H1 (cell line): ENCODE measurements at regions not wholly inside any gene's neighbourhood (a gene's known extent, or its start where the extent isn't known, plus 50 kb on each side); places are given as distances from the start of the nearest gene placed in this dataset.

Experiments
- CTCF ChIA-PET: fragments of 300-600 bp; sonication (Branson Sonifier 250); formaldehyde crosslinking; loops from one replicate; lab custom pipeline; 2021; ENCODE audit not compliant: partially characterized antibody; lab: Charles Lee
- POLR2A ChIA-PET: fragments of 300-600 bp; sonication (Branson Sonifier 250); formaldehyde crosslinking; loops from one replicate; lab custom pipeline; 2021; ENCODE audit warnings: inconsistent platforms; ENCODE audit not compliant: partially characterized antibody; lab: Charles Lee
- DNase-seq, 2 experiments: peaks; one replicate each; pipeline versions ENCODE4 v3.0.0 to v3.0.0-alpha.2; 2010 to 2022; ENCODE audit warnings: low spot score in 2 of 2, low read depth in 1 of 2, mixed read lengths in 1 of 2
- FAIRE-seq: peaks from 2 replicates; lab custom pipeline; 2011; peaks lifted over from hg19 to GRCh38; lab: Jason Lieb, UNC
- H2AFZ ChIP-seq: 2 replicates; pipeline ENCODE4 v1.8.1; 2012; ENCODE audit warnings: low read length, inconsistent platforms
- H2AK5ac ChIP-seq: 2 replicates; pipeline ENCODE4 v1.6.1; 2013; ENCODE audit warnings: low read depth, low read length
- H2BK120ac ChIP-seq: replicated peaks from 2 replicates; pipeline ENCODE3; 2013; ENCODE audit warnings: low read depth, low read length, inconsistent platforms
- H2BK12ac ChIP-seq: 2 replicates; pipeline ENCODE4 v1.6.1; 2013; ENCODE audit warnings: low read depth, low read length
- H2BK15ac ChIP-seq: 2 replicates; pipeline ENCODE4 v1.6.1; 2013; ENCODE audit warnings: low read length
- H2BK20ac ChIP-seq: 2 replicates; pipeline ENCODE4 v1.6.1; 2013; ENCODE audit warnings: low read length
- H2BK5ac ChIP-seq: 2 replicates; pipeline ENCODE4 v1.6.1; 2013; ENCODE audit warnings: low read depth, low read length
- H3K14ac ChIP-seq: 2 replicates; pipeline ENCODE4 v1.6.1; 2013; ENCODE audit warnings: inconsistent platforms; ENCODE audit not compliant: insufficient read length
- H3K18ac ChIP-seq: 2 replicates; pipeline ENCODE4 v1.6.1; 2013; ENCODE audit warnings: low read length; ENCODE audit errors: extremely low read depth
- H3K23ac ChIP-seq: 2 replicates; pipeline ENCODE4 v1.6.1; 2013; ENCODE audit warnings: inconsistent platforms; ENCODE audit not compliant: insufficient read length
- H3K23me2 ChIP-seq: 2 replicates; pipeline ENCODE4 v1.6.1; 2013; ENCODE audit warnings: low read depth, low read length
- H3K27ac ChIP-seq: 2 replicates; pipeline ENCODE4 v1.6.1; 2011; ENCODE audit warnings: low read depth, low read length, inconsistent platforms
- H3K27me3 ChIP-seq, 4 experiments: replicated peaks in 1 of 4; 1 replicate in 1 of 4; 2 replicates in 3 of 4; pipeline versions ENCODE4 v1.6.1 to v1.8.1; 2011 to 2013; ENCODE audit warnings: low read length in 3 of 4, mild to moderate bottlenecking in 3 of 4, inconsistent platforms in 2 of 4, mixed read lengths in 2 of 4, moderate library complexity in 1 of 4; ENCODE audit not compliant: control insufficient read depth in 3 of 4, insufficient read depth in 3 of 4; ENCODE audit errors: extremely low read depth in 1 of 4
- H3K36me3 ChIP-seq, 4 experiments: 2 replicates each; pipeline versions ENCODE4 v1.6.1 to v1.8.1; 2011 to 2013; ENCODE audit warnings: mild to moderate bottlenecking in 4 of 4, low read length in 3 of 4, moderate library complexity in 2 of 4, control low read depth in 1 of 4, inconsistent platforms in 1 of 4; ENCODE audit not compliant: insufficient read depth in 4 of 4, control insufficient read depth in 2 of 4
- H3K4ac ChIP-seq: replicated peaks from 2 replicates; pipeline ENCODE3; 2013; ENCODE audit warnings: low read length, low read depth, mixed read lengths, inconsistent platforms; ENCODE audit not compliant: insufficient read length
- H3K4me1 ChIP-seq, 4 experiments: replicated peaks in 1 of 4; 1 replicate in 1 of 4; 2 replicates in 3 of 4; pipeline versions ENCODE4 v1.6.1 to v1.8.1; 2011 to 2013; ENCODE audit warnings: low read length in 3 of 4, inconsistent platforms in 2 of 4, mixed read lengths in 1 of 4; ENCODE audit not compliant: insufficient read depth in 4 of 4, control insufficient read depth in 3 of 4
- H3K4me2 ChIP-seq, 2 experiments: 2 replicates each; pipeline versions ENCODE4 v1.6.1 to v1.8.1; 2011 to 2013; ENCODE audit warnings: low read depth in 2 of 2, low read length in 2 of 2, control low read depth in 1 of 2, inconsistent platforms in 1 of 2, mild to moderate bottlenecking in 1 of 2; ENCODE audit not compliant: insufficient read depth in 1 of 2
- H3K4me3 ChIP-seq, 4 experiments: fragments of 200-600, 300-600 bp in 1 of 4; sonication (generic), shearing (Covaris generic), sonication (Bioruptor Twin) in 1 of 4; 2 replicates each; pipeline versions ENCODE4 v1.5.1 to v1.8.1; 2011 to 2016; ENCODE audit warnings: low read length in 4 of 4, low read depth in 3 of 4, control low read depth in 2 of 4, inconsistent platforms in 2 of 4, mild to moderate bottlenecking in 2 of 4, mixed read lengths in 1 of 4, moderate library complexity in 1 of 4; ENCODE audit not compliant: insufficient read depth in 2 of 4; ENCODE audit errors: extremely low read depth in 1 of 4
- H3K56ac ChIP-seq: replicated peaks from 2 replicates; pipeline ENCODE3; 2013; ENCODE audit warnings: low read depth, mild to moderate bottlenecking, mixed read lengths, low read length, inconsistent platforms; ENCODE audit not compliant: insufficient read length
- H3K79me1 ChIP-seq: 2 replicates; pipeline ENCODE4 v1.6.1; 2013; ENCODE audit warnings: low read depth, low read length, control low read depth
- H3K79me2 ChIP-seq, 2 experiments: 2 replicates each; pipeline versions ENCODE4 v1.6.1 to v1.8.1; 2012 to 2013; ENCODE audit warnings: low read length in 2 of 2, mild to moderate bottlenecking in 2 of 2, inconsistent platforms in 1 of 2; ENCODE audit not compliant: insufficient read depth in 2 of 2, control insufficient read depth in 1 of 2
- H3K9ac ChIP-seq, 4 experiments: replicated peaks in 1 of 4; 1 replicate in 1 of 4; 2 replicates in 3 of 4; pipeline versions ENCODE4 v1.6.1 to v1.8.1; 2011 to 2013; ENCODE audit warnings: low read depth in 3 of 4, low read length in 3 of 4, control low read depth in 2 of 4, mild to moderate bottlenecking in 2 of 4, moderate library complexity in 2 of 4, inconsistent platforms in 1 of 4; ENCODE audit errors: extremely low read depth in 1 of 4
- H3K9me3 ChIP-seq, 2 experiments: 2 replicates each; pipeline versions ENCODE4 v1.6.1 to v1.8.1; 2012 to 2013; ENCODE audit warnings: mild to moderate bottlenecking in 2 of 2, moderate library complexity in 2 of 2, control low read depth in 1 of 2, inconsistent platforms in 1 of 2, low read depth in 1 of 2, low read length in 1 of 2, mixed read lengths in 1 of 2; ENCODE audit not compliant: insufficient read depth in 2 of 2
- H4K20me1 ChIP-seq, 2 experiments: replicated peaks in 1 of 2; 2 replicates each; pipeline versions ENCODE3 to v1.8.1; 2011 to 2013; ENCODE audit warnings: inconsistent platforms in 2 of 2, low read length in 2 of 2, mild to moderate bottlenecking in 1 of 2; ENCODE audit not compliant: insufficient read depth in 2 of 2, control insufficient read depth in 1 of 2
- H4K5ac ChIP-seq: 2 replicates; pipeline ENCODE4 v1.6.1; 2013; ENCODE audit warnings: low read length, low read depth, mixed read lengths, inconsistent platforms; ENCODE audit not compliant: insufficient read length
- H4K8ac ChIP-seq: 2 replicates; pipeline ENCODE4 v1.8.0; 2013; ENCODE audit warnings: mild to moderate bottlenecking, moderate library complexity, low read length, inconsistent platforms; ENCODE audit not compliant: insufficient read depth; ENCODE audit errors: extremely low read depth
- H4K91ac ChIP-seq: replicated peaks from 2 replicates; pipeline ENCODE3; 2013; ENCODE audit warnings: low read length, mixed read lengths, inconsistent platforms; ENCODE audit not compliant: insufficient read length
- WGBS, 2 experiments: shearing (Covaris generic) in 1 of 2; methylation state at CpG; one replicate each; pipeline versions ENCODE4 v1.1.6 to v1.1.7; 2013 to 2015; ENCODE audit warnings: low lambda C conversion rate in 2 of 2, mixed read lengths in 2 of 2, inconsistent platforms in 1 of 2, low coverage in 1 of 2, missing lambda C conversion rate in 1 of 2; ENCODE audit not compliant: insufficient replicate concordance in 2 of 2, insufficient coverage in 1 of 2, insufficient read length in 1 of 2; ENCODE audit errors: extremely low coverage in 1 of 2, missing lambda C conversion rate in 1 of 2; 5-methylcytosine and 5-hydroxymethylcytosine counted together

DNA sequence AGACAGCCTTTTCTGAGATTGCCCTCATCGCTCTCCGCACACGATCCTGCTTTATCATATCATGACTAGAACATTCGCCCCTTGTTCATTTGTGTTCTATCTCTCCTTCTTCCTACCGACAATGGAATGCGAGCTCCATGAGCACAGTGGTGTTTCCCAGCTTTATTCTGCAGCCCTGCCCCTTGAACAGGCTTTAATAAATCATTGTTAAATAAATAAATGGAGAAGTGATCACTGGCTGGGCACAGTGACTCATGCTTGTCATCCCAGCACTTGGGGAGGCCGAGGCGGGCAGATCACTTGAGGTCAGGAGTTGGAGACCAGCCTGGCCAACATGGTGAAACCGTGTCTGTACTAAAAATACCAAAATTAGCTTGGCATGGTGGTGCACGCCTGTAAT is 1063.3 kb upstream of the EEF2KMT start:
- Histone ChIP-seq H2BK15ac (no peak overlapping the region), H3K79me1 (no peaks in the 10 kb centered on the region), H3K9ac (no peak overlapping the region), H2BK20ac (no peak overlapping the region; the same call in 1 of the 2 replicates), H3K9me3 (no peaks in the 10 kb centered on the region), H3K4me1 (peaks cover 0 to 6% (median 4%) of the 10 kb centered on the region in 4 experiments; a peak in 5 of 7 replicates), H2BK12ac (peak overlapping the region; percentile 21; the same call in 1 of the 2 replicates), H4K20me1 (no peaks in the 10 kb centered on the region), H3K27ac (no peak overlapping the region), H3K36me3 (no peaks in the 10 kb centered on the region), H3K18ac (0 out of 2 replicates have a peak overlapping the region, but pooled peaks have one; percentile 20), H3K23me2 (no peaks in the 10 kb centered on the region), H3K23ac (no peak overlapping the region), H4K91ac (no peak overlapping the region), H2AFZ (no peak overlapping the region), H4K5ac (no peak overlapping the region), H2BK5ac (no peak overlapping the region), H3K14ac (no peak overlapping the region), H3K79me2 (no peaks in the 10 kb centered on the region), H2BK120ac (no peak overlapping the region), H3K4me3 (no peak overlapping the region), H3K4me2 (no peak overlapping the region), H2AK5ac (no peak overlapping the region), H3K56ac (no peak overlapping the region), H3K4ac (no peak overlapping the region), H3K27me3 (no peaks in the 10 kb centered on the region), H4K8ac (no peak overlapping the region)
- ChIA-PET CTCF (interaction anchor here (0.8 to 1.6 kb wide), 5 partner anchors 14 to 671 kb away, joined by 3 to 4 read pairs (median 4); no protein-coding TSS in a partner anchor), POLR2A (no interaction called here)
- DNase-seq (no peak), FAIRE-seq (no peak)
- 92% methylated on average over 10 of the region's 10 CpGs; no CpG with 5 or more reads in 1 of the 2 experiments for WGBS, 2 experiments
